Stomach (tissue), 4 donors: ENCODE measurements at regions not wholly inside any gene's neighbourhood (a gene's known extent, or its start where the extent isn't known, plus 50 kb on each side); places are given as distances from the start of the nearest gene placed in this dataset.
"Not testable (repeated sequence)": the region's sequence is repeated elsewhere in the genome, so short reads cannot be mapped to it uniquely, and the experiment has no call there.

ENCODE experiments used
- CTCF ChIP-seq, 7 experiments: fragments of 450-650 bp in 4 of 7; fragments of 200-600 bp in 3 of 7; sonication (generic) in 3 of 7; IDR thresholded peaks; one replicate each; pipeline ENCODE4 v1.5.1; 2016 to 2019; ENCODE audit warnings: antibody characterized with exemption in 7 of 7, control low read depth in 2 of 7, mild to moderate bottlenecking in 1 of 7
- EP300 ChIP-seq: sonication (generic); formaldehyde crosslinking; IDR thresholded peaks from one replicate; pipeline ENCODE4 v1.6.1; 2017; ENCODE audit warnings: antibody characterized with exemption
- POLR2A ChIP-seq, 4 donors: fragments of 450-650 bp; IDR thresholded peaks; one replicate each; pipeline ENCODE4 v1.6.1; 2016; ENCODE audit warnings: antibody characterized with exemption in 4 of 4, control low read depth in 2 of 4, mild to moderate bottlenecking in 1 of 4, moderate library complexity in 1 of 4
- POLR2AphosphoS5 ChIP-seq, 3 donors: sonication (generic); formaldehyde crosslinking; IDR thresholded peaks; one replicate each; pipeline ENCODE4 v1.6.1; 2016; ENCODE audit warnings: antibody characterized with exemption in 3 of 3

GRCh38 chr2:215533716-215534115, 97.8 kb upstream of the FN1 start:
- not testable (repeated sequence) for TF ChIP-seq CTCF (IDR thresholded peaks at IDR 0.05); POLR2A (IDR thresholded peaks at IDR 0.05); EP300; POLR2AphosphoS5 (IDR thresholded peaks at IDR 0.05)
